K562 (cell line): ENCODE measurements at regions not wholly inside any gene's neighbourhood (a gene's known extent, or its start where the extent isn't known, plus 50 kb on each side); places are given as distances from the start of the nearest gene placed in this dataset.

Experiments
- ATAC-seq: fragments of 200-7000 bp; cut with Tn5 transposase; 3 replicates; pipeline ENCODE4 v1.9.1; 2020; ENCODE audit warnings: moderate library complexity
- BruUV-seq: library from RNA; stranded (reverse); fragments of 400-500 nt; replicated peaks from 2 replicates; lab custom pipeline; 2021; lab: Mats Ljungman, UMichigan
- CTCF ChIA-PET: fragments of 300-600 bp; formaldehyde crosslinking; extraction: SDS; loops from one replicate; lab custom pipeline; 2021; ENCODE audit warnings: low intra/inter-chr PET ratio; lab: Yijun Ruan, JAX
- POLR2A ChIA-PET: fragments of 300-600, 350-650 bp; sonication (Branson Sonifier 250); formaldehyde crosslinking; extraction: SDS; loops from one replicate; lab custom pipeline; 2021; ENCODE audit warnings: antibody characterized with exemption, inconsistent platforms; lab: Yijun Ruan, JAX
- DNase-seq, 4 experiments: peaks; one replicate each; pipeline versions ENCODE4 v3.0.0 to v3.0.0-alpha.2; 2011 to 2018; ENCODE audit warnings: low spot score in 3 of 4, mixed read lengths in 3 of 4; ENCODE audit errors: extremely low read depth in 1 of 4
- FAIRE-seq: peaks from 2 replicates; lab custom pipeline; 2011; peaks lifted over from hg19 to GRCh38; lab: Jason Lieb, UNC
- H2AFZ ChIP-seq: 2 replicates; pipeline ENCODE4 v1.6.0; 2011; ENCODE audit warnings: low read depth, low read length, control low read depth, inconsistent platforms
- H3K27ac ChIP-seq: fragments of 200-600 bp; 3 replicates; pipeline ENCODE4 v1.8.0; 2011; ENCODE audit warnings: low read depth, mild to moderate bottlenecking, control low read depth, inconsistent platforms, low read length, moderate library complexity, mixed read lengths; ENCODE audit errors: extremely low read depth
- H3K27me3 ChIP-seq, 2 experiments: fragments of 300-600 bp in 1 of 2; 2 replicates in 1 of 2; 3 replicates in 1 of 2; pipeline versions ENCODE4 v1.6.0 to v1.8.0; 2011; ENCODE audit warnings: inconsistent platforms in 2 of 2, low read length in 2 of 2, mild to moderate bottlenecking in 1 of 2, mixed read lengths in 1 of 2, moderate library complexity in 1 of 2; ENCODE audit not compliant: control insufficient read depth in 2 of 2, insufficient read depth in 2 of 2
- H3K36me3 ChIP-seq: fragments of 300-600 bp; 3 replicates; pipeline ENCODE4 v1.8.0; 2011; ENCODE audit warnings: mild to moderate bottlenecking, low read length, inconsistent platforms; ENCODE audit not compliant: control insufficient read depth, insufficient read depth
- H3K4me1 ChIP-seq, 2 experiments: fragments of 200-600 bp in 1 of 2; replicated peaks in 1 of 2; 2 replicates in 1 of 2; 3 replicates in 1 of 2; pipeline versions ENCODE4 v1.5.1 to v1.8.0; 2011; ENCODE audit warnings: inconsistent platforms in 2 of 2, low read length in 2 of 2, mild to moderate bottlenecking in 1 of 2, mixed read lengths in 1 of 2, moderate library complexity in 1 of 2; ENCODE audit not compliant: control insufficient read depth in 2 of 2, insufficient read depth in 2 of 2
- H3K4me2 ChIP-seq: 2 replicates; pipeline ENCODE4 v1.6.1; 2011; ENCODE audit warnings: low read length, control low read depth, inconsistent platforms, mixed read lengths; ENCODE audit not compliant: insufficient read depth
- H3K4me3 ChIP-seq: fragments of 200-600 bp; sonication (generic), shearing (Covaris generic); 2 replicates; pipeline ENCODE4 v1.5.1; 2016; ENCODE audit warnings: control low read depth, inconsistent platforms
- H3K79me2 ChIP-seq: fragments of 200-600 bp; 3 replicates; pipeline ENCODE4 v1.8.0; 2011; ENCODE audit warnings: low read length, inconsistent platforms; ENCODE audit not compliant: control insufficient read depth, insufficient read depth
- H3K9ac ChIP-seq, 2 experiments: 2 replicates each; pipeline versions ENCODE4 v1.6.0 to v1.6.1; 2011; ENCODE audit warnings: low read depth in 2 of 2, low read length in 2 of 2, control low read depth in 1 of 2, inconsistent platforms in 1 of 2, mild to moderate bottlenecking in 1 of 2, mixed read lengths in 1 of 2; ENCODE audit not compliant: insufficient read depth in 1 of 2
- H3K9me1 ChIP-seq: one replicate; pipeline ENCODE4 v1.6.0; 2011; ENCODE audit warnings: inconsistent platforms, mild to moderate bottlenecking, low read length, moderate library complexity; ENCODE audit not compliant: control insufficient read depth, insufficient read depth
- H3K9me3 ChIP-seq: replicated peaks from 2 replicates; pipeline ENCODE4 v1.5.1; 2011; ENCODE audit warnings: low read depth, low read length, inconsistent platforms; ENCODE audit not compliant: control insufficient read depth, insufficient read depth
- H4K20me1 ChIP-seq: replicated peaks from 2 replicates; pipeline ENCODE4 v1.6.1; 2011; ENCODE audit warnings: low read length, inconsistent platforms, mixed read lengths; ENCODE audit not compliant: control insufficient read depth, insufficient read depth
- ELF2 ChIP-seq: fragments of 250-450 bp; sonication (Bioruptor Pico); IDR thresholded peaks from 2 replicates; pipeline ENCODE4 v1.5.0; 2021; ENCODE audit warnings: mild to moderate bottlenecking
- FOXJ2 ChIP-seq: fragments of 200-800 bp; sonication (Bioruptor generic); IDR thresholded peaks from 2 replicates; pipeline ENCODE4 v1.6.1; 2016; ENCODE audit warnings: missing genetic modification characterization, missing compliant biosample characterization
- HOXB6 ChIP-seq: fragments of 250-450 bp; sonication (Bioruptor Pico); IDR thresholded peaks from 2 replicates; pipeline ENCODE4 v1.5.1; 2022; ENCODE audit warnings: mild to moderate bottlenecking, borderline replicate concordance
- NCOR1 ChIP-seq: fragments of 450-650 bp; IDR thresholded peaks from 2 replicates; pipeline ENCODE4 v1.6.1; 2016; ENCODE audit warnings: mild to moderate bottlenecking, moderate library complexity
- SRSF3 ChIP-seq: fragments of 200-400 bp; formaldehyde crosslinking; IDR thresholded peaks from 2 replicates; pipeline ENCODE4 v1.6.1; 2016; ENCODE audit warnings: mild to moderate bottlenecking, low read length, moderate library complexity; ENCODE audit not compliant: insufficient read depth
- SRSF9 ChIP-seq: fragments of 200-400 bp; formaldehyde crosslinking; IDR thresholded peaks from 2 replicates; pipeline ENCODE4 v1.6.1; 2017; ENCODE audit warnings: low read depth, low read length, borderline replicate concordance
- U2AF1 ChIP-seq: fragments of 200-400 bp; formaldehyde crosslinking; optimal IDR thresholded peaks from 2 replicates; pipeline ENCODE3; 2017; ENCODE audit warnings: mild to moderate bottlenecking, low read depth, low read length, moderate library complexity
- ZBTB8A ChIP-seq: fragments of 450-650 bp; IDR thresholded peaks from 2 replicates; pipeline ENCODE4 v1.6.1; 2018; ENCODE audit warnings: mild to moderate bottlenecking, moderate library complexity; ENCODE audit not compliant: partially characterized antibody
- ZHX1 ChIP-seq: fragments of 150-350 bp; conservative IDR thresholded peaks from 2 replicates; pipeline ENCODE4 v1.6.1; 2014; ENCODE audit warnings: low read length
- ZNF431 ChIP-seq: sonication (generic); formaldehyde crosslinking; IDR thresholded peaks from 2 replicates; pipeline ENCODE4 v1.8.0; 2022; ENCODE audit warnings: mild to moderate bottlenecking, missing genetic modification reagents
- WGBS: fragments of 100-300 bp; shearing (Covaris generic); methylation state at CpG from one replicate; pipeline ENCODE4 v1.1.6; 2016; ENCODE audit warnings: low coverage, mixed read lengths; ENCODE audit not compliant: insufficient coverage; ENCODE audit errors: missing lambda C conversion rate; 5-methylcytosine and 5-hydroxymethylcytosine counted together
- in situ Hi-C: fragments of 300-500 bp; cut with MboI; formaldehyde crosslinking; loops from 4 replicates; pipeline ENCODE4 v1.15.0; 2018; ENCODE audit warnings: inconsistent platforms, mixed read lengths
- intact Hi-C: fragments of 100-400 bp; cut with micrococcal nuclease; formaldehyde crosslinking; loops from 2 replicates; pipeline ENCODE4 v1.14.2; 2022
- TF ChIP-seq, protein P1 (sequence below): fragments of 250-450 bp; sonication (Bioruptor Pico); IDR thresholded peaks from 2 replicates; pipeline ENCODE4 v1.4.0; 2020; ENCODE audit warnings: mild to moderate bottlenecking, moderate library complexity

DNA sequence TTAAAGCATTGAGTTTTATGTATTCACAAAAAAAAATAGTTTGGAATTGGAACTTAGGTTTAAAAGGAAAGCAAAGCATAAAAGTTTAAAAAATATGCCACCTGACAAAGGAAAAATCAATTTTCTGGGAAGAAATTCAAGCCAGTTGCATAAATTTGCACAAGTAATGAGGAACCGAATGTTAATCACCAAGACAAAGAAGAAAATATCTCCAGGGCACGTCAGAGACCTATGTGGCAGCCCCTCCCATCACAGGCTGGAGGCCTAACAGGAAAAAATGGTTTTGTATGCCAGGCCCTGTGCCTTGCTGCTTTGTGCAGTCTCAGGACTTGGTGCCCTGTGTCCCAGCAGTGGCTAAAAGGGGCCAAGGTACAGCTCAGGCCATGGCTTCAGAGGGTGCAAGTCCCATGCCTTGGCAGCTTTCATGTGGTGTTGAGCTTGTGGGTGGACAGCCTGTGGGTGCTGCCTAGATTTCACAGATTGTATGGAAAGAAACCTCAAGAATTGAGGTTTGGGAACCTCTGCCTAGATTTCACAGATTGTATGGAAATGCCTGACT is 767.2 kb upstream of the SLC10A2 start:
- WGBS, result 0% methylated on average over 2 of the region's 2 CpGs
- Histone ChIP-seq H3K79me2 (no peaks in the 10 kb centered on the region), H3K4me3 (no peak overlapping the region), H3K4me2 (no peak overlapping the region), H3K9me3 (no peaks in the 10 kb centered on the region), H3K4me1 (no peaks in the 10 kb centered on the region), H3K27ac (no peak overlapping the region), H4K20me1 (no peaks in the 10 kb centered on the region), H2AFZ (no peak overlapping the region), H3K27me3 (no peaks in the 10 kb centered on the region), H3K36me3 (no peaks in the 10 kb centered on the region), H3K9ac (no peak overlapping the region), H3K9me1 (no peaks in the 10 kb centered on the region)
- ChIA-PET CTCF (no interaction called here), POLR2A (no interaction called here)
- FAIRE-seq (no peak), DNase-seq (no peak), ATAC-seq (no peak)
- in situ Hi-C loops (no loop called here), intact Hi-C loops (no loop called here)
- no peak for TF ChIP-seq ZBTB8A
- BruUV-seq, result no TSS peak

GRCh38 chr13:103815619-103816018 is 749.4 kb upstream of the SLC10A2 start:
- in situ Hi-C loops, result no loop called here
- Histone ChIP-seq H3K4me1 (no peaks in the 10 kb centered on the region), H4K20me1 (no peaks in the 10 kb centered on the region), H2AFZ (no peak overlapping the region), H3K9me3 (no peaks in the 10 kb centered on the region), H3K9me1 (no peaks in the 10 kb centered on the region), H3K79me2 (no peaks in the 10 kb centered on the region), H3K36me3 (no peaks in the 10 kb centered on the region), H3K9ac (no peak overlapping the region), H3K27ac (no peak overlapping the region), H3K27me3 (no peaks in the 10 kb centered on the region), H3K4me3 (no peak overlapping the region), H3K4me2 (no peak overlapping the region)
- DNase-seq, result no peak
- intact Hi-C loops, result no loop called here
- BruUV-seq, result no TSS peak
- ChIA-PET POLR2A (no interaction called here), CTCF (no interaction called here)
- no peak for ATAC-seq
- no peak for FAIRE-seq
- WGBS, result 0% methylated on average over 2 of the region's 4 CpGs
- TF ChIP-seq ELF2, result no peak
- TF ChIP-seq U2AF1, result no peak
- no peak for TF ChIP-seq ZHX1
- TF ChIP-seq, protein P1, sequence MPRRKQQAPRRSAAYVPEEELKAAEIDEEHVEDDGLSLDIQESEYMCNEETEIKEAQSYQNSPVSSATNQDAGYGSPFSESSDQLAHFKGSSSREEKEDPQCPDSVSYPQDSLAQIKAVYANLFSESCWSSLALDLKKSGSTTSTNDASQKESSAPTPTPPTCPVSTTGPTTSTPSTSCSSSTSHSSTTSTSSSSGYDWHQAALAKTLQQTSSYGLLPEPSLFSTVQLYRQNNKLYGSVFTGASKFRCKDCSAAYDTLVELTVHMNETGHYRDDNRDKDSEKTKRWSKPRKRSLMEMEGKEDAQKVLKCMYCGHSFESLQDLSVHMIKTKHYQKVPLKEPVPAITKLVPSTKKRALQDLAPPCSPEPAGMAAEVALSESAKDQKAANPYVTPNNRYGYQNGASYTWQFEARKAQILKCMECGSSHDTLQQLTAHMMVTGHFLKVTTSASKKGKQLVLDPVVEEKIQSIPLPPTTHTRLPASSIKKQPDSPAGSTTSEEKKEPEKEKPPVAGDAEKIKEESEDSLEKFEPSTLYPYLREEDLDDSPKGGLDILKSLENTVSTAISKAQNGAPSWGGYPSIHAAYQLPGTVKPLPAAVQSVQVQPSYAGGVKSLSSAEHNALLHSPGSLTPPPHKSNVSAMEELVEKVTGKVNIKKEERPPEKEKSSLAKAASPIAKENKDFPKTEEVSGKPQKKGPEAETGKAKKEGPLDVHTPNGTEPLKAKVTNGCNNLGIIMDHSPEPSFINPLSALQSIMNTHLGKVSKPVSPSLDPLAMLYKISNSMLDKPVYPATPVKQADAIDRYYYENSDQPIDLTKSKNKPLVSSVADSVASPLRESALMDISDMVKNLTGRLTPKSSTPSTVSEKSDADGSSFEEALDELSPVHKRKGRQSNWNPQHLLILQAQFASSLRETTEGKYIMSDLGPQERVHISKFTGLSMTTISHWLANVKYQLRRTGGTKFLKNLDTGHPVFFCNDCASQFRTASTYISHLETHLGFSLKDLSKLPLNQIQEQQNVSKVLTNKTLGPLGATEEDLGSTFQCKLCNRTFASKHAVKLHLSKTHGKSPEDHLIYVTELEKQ (CRISPR knock-in tag), result no peak
- TF ChIP-seq NCOR1, result no peak
- TF ChIP-seq ZNF431 (CRISPR knock-in tag), result no peak
- no peak for TF ChIP-seq SRSF9
- TF ChIP-seq SRSF3, result no peak
- TF ChIP-seq FOXJ2 (tag), result no peak
- TF ChIP-seq HOXB6 (CRISPR knock-in tag), result no peak
